OCI-LY7 (cell line): ENCODE measurements at regions not wholly inside any gene's neighbourhood (a gene's known extent, or its start where the extent isn't known, plus 50 kb on each side); places are given as distances from the start of the nearest gene placed in this dataset.

Experiments
- BruUV-seq: library from RNA; stranded (reverse); fragments of 400-500 nt; replicated peaks from 2 replicates; lab custom pipeline; 2021; lab: Mats Ljungman, UMichigan
- CTCF ChIA-PET: fragments of 300-600 bp; sonication (Branson Sonifier 250); formaldehyde crosslinking; loops from one replicate; lab custom pipeline; 2022; ENCODE audit warnings: antibody characterized with exemption; ENCODE audit not compliant: unreplicated experiment; lab: Charles Lee
- POLR2A ChIA-PET: fragments of 300-600 bp; sonication (Branson Sonifier 250); formaldehyde crosslinking; loops from one replicate; lab custom pipeline; 2022; ENCODE audit warnings: antibody characterized with exemption; lab: Charles Lee
- DNase-seq: peaks from one replicate; pipeline ENCODE4 v3.0.0-alpha.2; 2015; ENCODE audit warnings: low spot score
- H2AFZ ChIP-seq: fragments of 200-600 bp; sonication (generic), shearing (Covaris generic); 2 replicates; pipeline ENCODE4 v1.6.1; 2014; ENCODE audit warnings: mild to moderate bottlenecking, antibody characterized with exemption, low read length, moderate library complexity
- H3K27ac ChIP-seq: fragments of 200-600 bp; sonication (generic); 2 replicates; pipeline ENCODE4 v1.5.1; 2014; ENCODE audit warnings: mixed run types, low read depth, mild to moderate bottlenecking, moderate library complexity, low read length, inconsistent platforms; ENCODE audit not compliant: poor library complexity, severe bottlenecking
- H3K36me3 ChIP-seq: fragments of 200-600 bp; sonication (generic); 2 replicates; pipeline ENCODE4 v1.6.1; 2014; ENCODE audit warnings: mild to moderate bottlenecking, antibody characterized with exemption, low read length, moderate library complexity, mixed read lengths; ENCODE audit not compliant: insufficient read depth
- H3K4me1 ChIP-seq: fragments of 200-600 bp; sonication (generic); 2 replicates; pipeline ENCODE4 v1.5.1; 2014; ENCODE audit warnings: mild to moderate bottlenecking, low read length; ENCODE audit not compliant: insufficient read depth, poor library complexity, severe bottlenecking
- H3K4me2 ChIP-seq: fragments of 200-600 bp; sonication (generic); 2 replicates; pipeline ENCODE4 v1.6.1; 2014; ENCODE audit warnings: mild to moderate bottlenecking, low read length
- H3K4me3 ChIP-seq: fragments of 200-600 bp; sonication (generic); 2 replicates; pipeline ENCODE4 v1.5.1; 2014; ENCODE audit warnings: mild to moderate bottlenecking, low read depth, low read length; ENCODE audit not compliant: poor library complexity, severe bottlenecking
- H3K79me2 ChIP-seq: fragments of 200-600 bp; sonication (generic); 2 replicates; pipeline ENCODE4 v1.6.1; 2016; ENCODE audit warnings: low read depth, mild to moderate bottlenecking, low read length, moderate library complexity, mixed read lengths; ENCODE audit not compliant: insufficient read depth
- H3K9me2 ChIP-seq: fragments of 200-600 bp; sonication (generic); 2 replicates; pipeline ENCODE4 v1.6.1; 2016; ENCODE audit warnings: mild to moderate bottlenecking, low read length, mixed read lengths; ENCODE audit not compliant: insufficient read depth
- H3K9me3 ChIP-seq: fragments of 200-600 bp; sonication (generic); 2 replicates; pipeline ENCODE4 v1.6.1; 2014; ENCODE audit warnings: mild to moderate bottlenecking, mixed run types, low read length, mixed read lengths
- H4K20me1 ChIP-seq: fragments of 200-600 bp; sonication (generic); 2 replicates; pipeline ENCODE4 v1.6.1; 2014; ENCODE audit warnings: mild to moderate bottlenecking, antibody characterized with exemption, low read length, moderate library complexity, mixed read lengths; ENCODE audit not compliant: insufficient read depth
- CTCF ChIP-seq: fragments of 200-600 bp; sonication (generic); conservative IDR thresholded peaks from 2 replicates; pipeline ENCODE4 v1.5.1; 2014; ENCODE audit warnings: mild to moderate bottlenecking, antibody characterized with exemption, low read length, moderate library complexity, mixed read lengths
- EZH2phosphoT487 ChIP-seq: fragments of 200-600 bp; sonication (generic); IDR thresholded peaks from 2 replicates; pipeline ENCODE4 v1.6.1; 2018; ENCODE audit warnings: low read depth, borderline replicate concordance, mild to moderate bottlenecking, mixed run types, antibody characterized with exemption, low read length, moderate library complexity, mixed read lengths
- intact Hi-C: fragments of 100-400 bp; cut with micrococcal nuclease; formaldehyde crosslinking; loops from one replicate; pipeline ENCODE4 v1.10.0; 2022; ENCODE audit not compliant: unreplicated experiment

- intact Hi-C loops: no loop called here
- no TSS peak for BruUV-seq
- Histone ChIP-seq H3K79me2 (no peaks in the 10 kb centered on the region), H3K4me1 (no peaks in the 10 kb centered on the region), H2AFZ (no peak overlapping the region), H4K20me1 (no peaks in the 10 kb centered on the region), H3K27ac (no peak overlapping the region), H3K36me3 (no peaks in the 10 kb centered on the region), H3K9me2 (no peaks in the 10 kb centered on the region), H3K4me3 (no peak overlapping the region), H3K9me3 (0 out of 2 replicates have a peak, but pooled peaks cover 4% of the 10 kb centered on the region), H3K4me2 (no peak overlapping the region)
- DNase-seq: no peak
- TF ChIP-seq EZH2phosphoT487 (no peak), CTCF (no peak)
- ChIA-PET CTCF (no interaction called here), POLR2A (no interaction called here)
Measured at GRCh38 chr6:18565231-18565630, 178.1 kb downstream of the RNF144B start.

- CTCF ChIA-PET: no interaction called here
- Histone ChIP-seq H3K4me2 (no peak overlapping the region), H3K4me1 (no peaks in the 10 kb centered on the region), H3K36me3 (no peaks in the 10 kb centered on the region), H3K4me3 (no peak overlapping the region), H2AFZ (no peak overlapping the region), H3K79me2 (no peaks in the 10 kb centered on the region), H3K9me2 (no peaks in the 10 kb centered on the region), H3K9me3 (0 out of 2 replicates have a peak, but pooled peaks cover 4% of the 10 kb centered on the region), H4K20me1 (no peaks in the 10 kb centered on the region), H3K27ac (no peak overlapping the region)
- no TSS peak for BruUV-seq
- no peak for TF ChIP-seq CTCF
- TF ChIP-seq EZH2phosphoT487: no peak
- intact Hi-C loops: no loop called here
- no peak for DNase-seq
- POLR2A ChIA-PET: no interaction called here
Measured at GRCh38 chr6:18567380-18567779, 180.2 kb downstream of the RNF144B start.

GRCh38 chr6:18577491-18577890 is 190.3 kb downstream of the RNF144B start:
- no peaks in the 10 kb centered on the region for H3K9me3 ChIP-seq
- no peak overlapping the region for H3K27ac ChIP-seq
- no peak overlapping the region for H3K4me2 ChIP-seq
- ChIA-PET POLR2A (interaction anchor here (0.6 to 0.7 kb wide), 2 partner anchors 385 to 392 kb away, joined by 3 to 6 read pairs; no protein-coding TSS in a partner anchor), CTCF (no interaction called here)
- no peak overlapping the region for H2AFZ ChIP-seq
- H3K4me3 ChIP-seq: no peak overlapping the region
- intact Hi-C loops: no loop called here
- BruUV-seq: no TSS peak
- TF ChIP-seq EZH2phosphoT487: no peak
- TF ChIP-seq CTCF: no peak
- no peak for DNase-seq
- H3K79me2 ChIP-seq: no peaks in the 10 kb centered on the region
- no peaks in the 10 kb centered on the region for H4K20me1 ChIP-seq
- H3K36me3 ChIP-seq: no peaks in the 10 kb centered on the region
- H3K9me2 ChIP-seq: no peaks in the 10 kb centered on the region
- H3K4me1 ChIP-seq: no peaks in the 10 kb centered on the region
